ENCODE measurements at regions not wholly inside any gene's neighbourhood (a gene's known extent, or its start where the extent isn't known, plus 50 kb on each side); places are given as distances from the start of the nearest gene placed in this dataset.

GRCh38 chr6:130643361-130643760, 183.8 kb upstream of the SMLR1 start:
- TF ChIP-seq CTCF (IDR thresholded peaks at IDR 0.05; ENCODE audit: poor library complexity, severe bottlenecking) (no peak), EP300 (conservative IDR thresholded peaks at IDR 0.05; ENCODE audit: poor library complexity, severe bottlenecking) (no peak)

Measured in neural cell (in vitro differentiated cells).